ENCODE measurements at regions not wholly inside any gene's neighbourhood (a gene's known extent, or its start where the extent isn't known, plus 50 kb on each side); places are given as distances from the start of the nearest gene placed in this dataset.

DNA sequence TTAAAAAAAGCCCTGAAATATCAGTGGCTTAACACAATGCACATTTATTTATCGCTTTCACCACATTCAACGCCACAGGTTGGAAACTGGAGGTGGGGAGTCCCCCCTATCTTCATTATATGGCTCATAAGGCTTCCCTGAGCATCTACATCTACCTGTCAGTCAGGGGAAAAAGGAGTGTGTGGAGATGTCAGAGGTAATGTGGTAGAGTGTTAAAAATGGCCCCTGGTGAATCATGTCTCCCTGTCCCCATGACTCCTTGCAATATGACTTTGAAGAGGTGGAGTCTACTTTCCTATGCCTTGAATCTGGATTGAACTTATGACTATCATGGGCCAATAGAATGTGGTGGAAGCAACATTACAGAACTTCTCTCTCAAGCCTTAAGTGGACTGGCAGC, 65.5 kb upstream of the BTBD3 start:
- TF ChIP-seq ZFP30 (CRISPR knock-in tag; IDR thresholded peaks at IDR 0.05) (no peak), ZNF70 (CRISPR knock-in tag; IDR thresholded peaks at IDR 0.05) (no peak), ARNTL (CRISPR knock-in tag; IDR thresholded peaks at IDR 0.05; ENCODE audit: borderline replicate concordance, low read depth) (no peak), RARB (CRISPR knock-in tag; IDR thresholded peaks at IDR 0.05) (no peak), PPARA (CRISPR knock-in tag; IDR thresholded peaks at IDR 0.05; ENCODE audit: borderline replicate concordance) (no peak), GLIS3 (CRISPR knock-in tag; IDR thresholded peaks at IDR 0.05) (no peak), ZNF8 (CRISPR knock-in tag; IDR thresholded peaks at IDR 0.05) (no peak), OSR1 (CRISPR knock-in tag; IDR thresholded peaks at IDR 0.05) (no peak), TOX (CRISPR knock-in tag; IDR thresholded peaks at IDR 0.05; ENCODE audit: borderline replicate concordance) (no peak), SNAI2 (CRISPR knock-in tag; IDR thresholded peaks at IDR 0.05) (no peak), ZC3H10 (CRISPR knock-in tag; IDR thresholded peaks at IDR 0.05) (no peak)
- TF ChIP-seq, protein P1, sequence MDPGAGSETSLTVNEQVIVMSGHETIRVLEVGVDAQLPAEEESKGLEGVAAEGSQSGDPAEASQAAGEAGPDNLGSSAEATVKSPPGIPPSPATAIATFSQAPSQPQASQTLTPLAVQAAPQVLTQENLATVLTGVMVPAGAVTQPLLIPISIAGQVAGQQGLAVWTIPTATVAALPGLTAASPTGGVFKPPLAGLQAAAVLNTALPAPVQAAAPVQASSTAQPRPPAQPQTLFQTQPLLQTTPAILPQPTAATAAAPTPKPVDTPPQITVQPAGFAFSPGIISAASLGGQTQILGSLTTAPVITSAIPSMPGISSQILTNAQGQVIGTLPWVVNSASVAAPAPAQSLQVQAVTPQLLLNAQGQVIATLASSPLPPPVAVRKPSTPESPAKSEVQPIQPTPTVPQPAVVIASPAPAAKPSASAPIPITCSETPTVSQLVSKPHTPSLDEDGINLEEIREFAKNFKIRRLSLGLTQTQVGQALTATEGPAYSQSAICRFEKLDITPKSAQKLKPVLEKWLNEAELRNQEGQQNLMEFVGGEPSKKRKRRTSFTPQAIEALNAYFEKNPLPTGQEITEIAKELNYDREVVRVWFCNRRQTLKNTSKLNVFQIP (CRISPR knock-in tag; IDR thresholded peaks at IDR 0.05; ENCODE audit: borderline replicate concordance, low read depth): no peak
- TF ChIP-seq, protein P2, sequence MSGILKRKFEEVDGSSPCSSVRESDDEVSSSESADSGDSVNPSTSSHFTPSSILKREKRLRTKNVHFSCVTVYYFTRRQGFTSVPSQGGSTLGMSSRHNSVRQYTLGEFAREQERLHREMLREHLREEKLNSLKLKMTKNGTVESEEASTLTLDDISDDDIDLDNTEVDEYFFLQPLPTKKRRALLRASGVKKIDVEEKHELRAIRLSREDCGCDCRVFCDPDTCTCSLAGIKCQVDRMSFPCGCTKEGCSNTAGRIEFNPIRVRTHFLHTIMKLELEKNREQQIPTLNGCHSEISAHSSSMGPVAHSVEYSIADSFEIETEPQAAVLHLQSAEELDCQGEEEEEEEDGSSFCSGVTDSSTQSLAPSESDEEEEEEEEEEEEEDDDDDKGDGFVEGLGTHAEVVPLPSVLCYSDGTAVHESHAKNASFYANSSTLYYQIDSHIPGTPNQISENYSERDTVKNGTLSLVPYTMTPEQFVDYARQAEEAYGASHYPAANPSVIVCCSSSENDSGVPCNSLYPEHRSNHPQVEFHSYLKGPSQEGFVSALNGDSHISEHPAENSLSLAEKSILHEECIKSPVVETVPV (CRISPR knock-in tag; IDR thresholded peaks at IDR 0.05): no peak
- TF ChIP-seq, protein P3, sequence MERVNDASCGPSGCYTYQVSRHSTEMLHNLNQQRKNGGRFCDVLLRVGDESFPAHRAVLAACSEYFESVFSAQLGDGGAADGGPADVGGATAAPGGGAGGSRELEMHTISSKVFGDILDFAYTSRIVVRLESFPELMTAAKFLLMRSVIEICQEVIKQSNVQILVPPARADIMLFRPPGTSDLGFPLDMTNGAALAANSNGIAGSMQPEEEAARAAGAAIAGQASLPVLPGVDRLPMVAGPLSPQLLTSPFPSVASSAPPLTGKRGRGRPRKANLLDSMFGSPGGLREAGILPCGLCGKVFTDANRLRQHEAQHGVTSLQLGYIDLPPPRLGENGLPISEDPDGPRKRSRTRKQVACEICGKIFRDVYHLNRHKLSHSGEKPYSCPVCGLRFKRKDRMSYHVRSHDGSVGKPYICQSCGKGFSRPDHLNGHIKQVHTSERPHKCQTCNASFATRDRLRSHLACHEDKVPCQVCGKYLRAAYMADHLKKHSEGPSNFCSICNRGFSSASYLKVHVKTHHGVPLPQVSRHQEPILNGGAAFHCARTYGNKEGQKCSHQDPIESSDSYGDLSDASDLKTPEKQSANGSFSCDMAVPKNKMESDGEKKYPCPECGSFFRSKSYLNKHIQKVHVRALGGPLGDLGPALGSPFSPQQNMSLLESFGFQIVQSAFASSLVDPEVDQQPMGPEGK (CRISPR knock-in tag; IDR thresholded peaks at IDR 0.05; ENCODE audit: borderline replicate concordance): no peak
- no peak for ATAC-seq

DNA sequence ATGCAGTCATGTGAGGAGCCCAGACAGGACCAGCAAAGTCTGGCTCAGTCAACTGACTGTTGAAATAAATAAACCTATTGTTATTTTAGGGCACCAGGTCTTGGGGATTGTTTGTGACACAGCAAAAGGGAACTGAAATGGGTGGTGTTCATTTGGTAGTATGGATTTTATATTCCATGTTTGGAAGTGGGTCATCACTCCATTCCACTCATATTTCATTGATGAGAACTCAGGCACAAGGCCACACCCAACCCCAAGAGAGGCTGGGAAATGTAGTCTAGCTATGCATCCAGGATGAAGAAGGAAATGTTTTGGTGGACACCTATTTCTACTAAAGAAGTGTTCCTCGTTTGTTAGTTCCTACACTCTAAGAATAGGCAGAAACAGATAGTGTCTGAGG, 64.9 kb upstream of the BTBD3 start:
- ATAC-seq: no peak
- no peak for TF ChIP-seq GLIS3 (CRISPR knock-in tag; IDR thresholded peaks at IDR 0.05)
- no peak for TF ChIP-seq TOX (CRISPR knock-in tag; IDR thresholded peaks at IDR 0.05; ENCODE audit: borderline replicate concordance)
- TF ChIP-seq ZNF565 (CRISPR knock-in tag; conservative IDR thresholded peaks at IDR 0.05; ENCODE audit: low read depth): no peak
- TF ChIP-seq ZNF70 (CRISPR knock-in tag; IDR thresholded peaks at IDR 0.05): no peak
- TF ChIP-seq ARNTL (CRISPR knock-in tag; IDR thresholded peaks at IDR 0.05; ENCODE audit: borderline replicate concordance, low read depth): no peak
- TF ChIP-seq ZC3H10 (CRISPR knock-in tag; IDR thresholded peaks at IDR 0.05): no peak
- no peak for TF ChIP-seq ZNF8 (CRISPR knock-in tag; IDR thresholded peaks at IDR 0.05)
- TF ChIP-seq OSR1 (CRISPR knock-in tag; IDR thresholded peaks at IDR 0.05): no peak
- no peak for TF ChIP-seq ZFP3 (CRISPR knock-in tag; IDR thresholded peaks at IDR 0.05)
- TF ChIP-seq TSHZ2 (CRISPR knock-in tag; IDR thresholded peaks at IDR 0.05): no peak
- TF ChIP-seq RARB (CRISPR knock-in tag; IDR thresholded peaks at IDR 0.05): no peak
- TF ChIP-seq, protein P4, sequence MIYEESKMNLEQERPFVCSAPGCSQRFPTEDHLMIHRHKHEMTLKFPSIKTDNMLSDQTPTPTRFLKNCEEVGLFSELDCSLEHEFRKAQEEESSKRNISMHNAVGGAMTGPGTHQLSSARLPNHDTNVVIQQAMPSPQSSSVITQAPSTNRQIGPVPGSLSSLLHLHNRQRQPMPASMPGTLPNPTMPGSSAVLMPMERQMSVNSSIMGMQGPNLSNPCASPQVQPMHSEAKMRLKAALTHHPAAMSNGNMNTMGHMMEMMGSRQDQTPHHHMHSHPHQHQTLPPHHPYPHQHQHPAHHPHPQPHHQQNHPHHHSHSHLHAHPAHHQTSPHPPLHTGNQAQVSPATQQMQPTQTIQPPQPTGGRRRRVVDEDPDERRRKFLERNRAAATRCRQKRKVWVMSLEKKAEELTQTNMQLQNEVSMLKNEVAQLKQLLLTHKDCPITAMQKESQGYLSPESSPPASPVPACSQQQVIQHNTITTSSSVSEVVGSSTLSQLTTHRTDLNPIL (CRISPR knock-in tag; IDR thresholded peaks at IDR 0.05; ENCODE audit: low read depth): no peak
- no peak for TF ChIP-seq PPARA (CRISPR knock-in tag; IDR thresholded peaks at IDR 0.05; ENCODE audit: borderline replicate concordance)
- no peak for TF ChIP-seq CSDC2 (CRISPR knock-in tag; IDR thresholded peaks at IDR 0.05)
- no peak for TF ChIP-seq BACH2 (CRISPR knock-in tag; IDR thresholded peaks at IDR 0.05; ENCODE audit: borderline replicate concordance)

- TF ChIP-seq ZFP30 (CRISPR knock-in tag; IDR thresholded peaks at IDR 0.05): no peak
- no peak for TF ChIP-seq TSHZ2 (CRISPR knock-in tag; IDR thresholded peaks at IDR 0.05)
- no peak for TF ChIP-seq TOX (CRISPR knock-in tag; IDR thresholded peaks at IDR 0.05; ENCODE audit: borderline replicate concordance)
- no peak for TF ChIP-seq OSR1 (CRISPR knock-in tag; IDR thresholded peaks at IDR 0.05)
- TF ChIP-seq ESRRG (CRISPR knock-in tag; IDR thresholded peaks at IDR 0.05): no peak
- TF ChIP-seq SNAI2 (CRISPR knock-in tag; IDR thresholded peaks at IDR 0.05): no peak
- no peak for ATAC-seq
Observed at GRCh38 chr20:11853359-11853758, 64.3 kb upstream of the BTBD3 start.
